Smooth muscle cell (in vitro differentiated cells): ENCODE measurements at regions not wholly inside any gene's neighbourhood (a gene's known extent, or its start where the extent isn't known, plus 50 kb on each side); places are given as distances from the start of the nearest gene placed in this dataset.

Experiments used
- DNase-seq: peaks from one replicate; lab custom pipeline; 2025; ENCODE audit not compliant: unreplicated experiment; lab: John Stamatoyannopoulos, UW
- H2AFZ ChIP-seq: fragments of 200-600 bp; sonication (generic); 2 replicates; pipeline ENCODE4 v1.6.0; 2016; ENCODE audit warnings: antibody characterized with exemption, low read depth, mild to moderate bottlenecking
- H3F3A ChIP-seq: fragments of 200-600 bp; sonication (generic); 2 replicates; pipeline ENCODE4 v1.6.0; 2017; ENCODE audit warnings: antibody characterized with exemption, low read depth
- H3K27ac ChIP-seq: fragments of 200-600 bp; sonication (generic); 2 replicates; pipeline ENCODE4 v1.5.1; 2016; ENCODE audit warnings: low read depth, mild to moderate bottlenecking
- H3K27me3 ChIP-seq: fragments of 200-600 bp; sonication (generic); 2 replicates; pipeline ENCODE4 v1.6.1; 2016; ENCODE audit warnings: low read depth, mild to moderate bottlenecking
- H3K36me3 ChIP-seq: fragments of 200-600 bp; sonication (generic); 2 replicates; pipeline ENCODE4 v1.5.1; 2016; ENCODE audit warnings: low read depth
- H3K4me1 ChIP-seq: fragments of 200-600 bp; sonication (generic); 2 replicates; pipeline ENCODE4 v1.5.1; 2016; ENCODE audit warnings: low read depth
- H3K4me2 ChIP-seq: fragments of 200-600 bp; sonication (generic); 2 replicates; pipeline ENCODE4 v1.6.0; 2016; ENCODE audit warnings: mild to moderate bottlenecking
- H3K4me3 ChIP-seq: fragments of 200-600 bp; sonication (generic); 2 replicates; pipeline ENCODE4 v1.5.1; 2016; ENCODE audit warnings: mild to moderate bottlenecking
- H3K79me2 ChIP-seq: fragments of 200-600 bp; sonication (generic); 2 replicates; pipeline ENCODE4 v1.6.0; 2016; ENCODE audit warnings: low read depth, mild to moderate bottlenecking
- H3K9ac ChIP-seq: fragments of 200-600 bp; sonication (generic); 2 replicates; pipeline ENCODE4 v1.6.0; 2016; ENCODE audit warnings: low read depth
- H3K9me3 ChIP-seq: fragments of 200-600 bp; sonication (generic); replicated peaks from 2 replicates; pipeline ENCODE4 v1.5.1; 2016; ENCODE audit warnings: low read depth
- H4K20me1 ChIP-seq: fragments of 200-600 bp; sonication (generic); 2 replicates; pipeline ENCODE4 v1.6.0; 2016; ENCODE audit warnings: low read depth
- CTCF ChIP-seq: fragments of 200-600 bp; sonication (generic); IDR thresholded peaks from 2 replicates; pipeline ENCODE4 v1.5.1; 2017; ENCODE audit warnings: borderline replicate concordance, mild to moderate bottlenecking, antibody characterized with exemption; ENCODE audit not compliant: insufficient read depth, poor library complexity, severe bottlenecking
- WGBS: methylation state at CpG from one replicate; pipeline ENCODE4 v1.1.7; 2016; ENCODE audit warnings: low lambda C conversion rate; 5-methylcytosine and 5-hydroxymethylcytosine counted together

DNA sequence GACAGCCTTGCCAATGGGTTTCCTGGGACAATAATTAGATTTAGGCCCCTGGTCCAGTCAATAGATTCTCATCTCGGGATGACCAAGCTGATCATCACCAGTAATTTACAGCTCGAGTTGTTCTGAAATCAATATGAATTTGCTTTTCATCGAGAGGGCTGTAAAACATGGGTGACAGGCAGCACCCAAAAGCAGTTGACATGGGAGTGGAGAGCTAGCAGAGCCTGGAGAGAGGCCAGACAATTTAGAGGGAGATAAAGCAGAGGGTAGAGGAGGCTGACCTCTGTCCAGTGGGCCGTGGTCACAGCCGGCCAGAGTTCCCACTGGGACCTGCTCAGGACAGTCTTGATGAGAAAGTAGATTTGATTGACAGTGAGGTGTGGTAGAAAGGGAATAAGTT is 157.3 kb downstream of the ASCL4 start:
- Histone ChIP-seq H3K4me2 (no peak overlapping the region), H3K36me3 (no peaks in the 10 kb centered on the region), H3K9me3 (no peaks in the 10 kb centered on the region), H3K9ac (no peak overlapping the region), H4K20me1 (no peaks in the 10 kb centered on the region), H3K4me3 (no peak overlapping the region), H3K27me3 (peaks cover 77% of the 10 kb centered on the region), H3K79me2 (no peaks in the 10 kb centered on the region), H3K4me1 (no peaks in the 10 kb centered on the region), H3F3A (no peaks in the 10 kb centered on the region), H2AFZ (no peak overlapping the region), H3K27ac (no peak overlapping the region)
- WGBS = 80% methylated on average over 5 of the region's 5 CpGs
- TF ChIP-seq CTCF = no peak
- no peak for DNase-seq

DNA sequence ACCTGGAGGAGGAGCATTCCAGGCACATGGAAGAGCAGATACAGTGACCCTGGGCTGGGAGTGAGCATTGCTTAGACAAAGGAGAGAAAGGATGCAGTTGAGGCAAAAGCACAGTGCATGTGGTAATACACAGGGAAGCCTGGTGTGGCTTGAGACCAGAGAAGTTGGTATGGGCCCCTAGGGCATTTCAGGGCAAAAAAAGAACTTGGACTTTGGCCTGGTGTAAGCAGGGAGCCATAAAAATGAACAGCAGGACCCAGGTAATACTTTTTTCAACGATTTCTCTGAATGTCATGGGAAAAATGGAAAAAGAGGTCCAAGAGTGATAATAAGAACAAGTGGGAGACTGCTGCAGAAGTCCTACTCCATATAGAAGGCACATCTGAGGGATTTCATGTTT is 163.9 kb downstream of the ASCL4 start:
- Histone ChIP-seq H3K9ac (no peak overlapping the region), H3K4me3 (no peak overlapping the region), H3K27me3 (peaks cover 61% of the 10 kb centered on the region), H3K9me3 (no peaks in the 10 kb centered on the region), H3K4me2 (no peak overlapping the region), H2AFZ (no peak overlapping the region), H3K36me3 (no peaks in the 10 kb centered on the region), H4K20me1 (no peaks in the 10 kb centered on the region), H3K4me1 (no peaks in the 10 kb centered on the region), H3K27ac (no peak overlapping the region), H3F3A (no peaks in the 10 kb centered on the region), H3K79me2 (no peaks in the 10 kb centered on the region)
- 75% methylated on average over 1 of the region's 1 CpG for WGBS
- DNase-seq = no peak
- TF ChIP-seq CTCF = no peak

- H3K4me2 ChIP-seq = no peak overlapping the region
- H4K20me1 ChIP-seq = no peaks in the 10 kb centered on the region
- TF ChIP-seq CTCF = no peak
- H3K79me2 ChIP-seq = no peaks in the 10 kb centered on the region
- no peak for DNase-seq
- no peaks in the 10 kb centered on the region for H3K36me3 ChIP-seq
- H3K4me1 ChIP-seq = no peaks in the 10 kb centered on the region
- no peaks in the 10 kb centered on the region for H3F3A ChIP-seq
- no peak overlapping the region for H3K27ac ChIP-seq
- H3K9ac ChIP-seq = no peak overlapping the region
- H2AFZ ChIP-seq = no peak overlapping the region
- peaks cover 51% of the 10 kb centered on the region for H3K27me3 ChIP-seq
- H3K9me3 ChIP-seq = no peaks in the 10 kb centered on the region
- H3K4me3 ChIP-seq = no peak overlapping the region
- WGBS = 88% methylated on average over 12 of the region's 12 CpGs
Measured at GRCh38 chr12:107948391-107948945, 174.0 kb downstream of the ASCL4 start.

DNA sequence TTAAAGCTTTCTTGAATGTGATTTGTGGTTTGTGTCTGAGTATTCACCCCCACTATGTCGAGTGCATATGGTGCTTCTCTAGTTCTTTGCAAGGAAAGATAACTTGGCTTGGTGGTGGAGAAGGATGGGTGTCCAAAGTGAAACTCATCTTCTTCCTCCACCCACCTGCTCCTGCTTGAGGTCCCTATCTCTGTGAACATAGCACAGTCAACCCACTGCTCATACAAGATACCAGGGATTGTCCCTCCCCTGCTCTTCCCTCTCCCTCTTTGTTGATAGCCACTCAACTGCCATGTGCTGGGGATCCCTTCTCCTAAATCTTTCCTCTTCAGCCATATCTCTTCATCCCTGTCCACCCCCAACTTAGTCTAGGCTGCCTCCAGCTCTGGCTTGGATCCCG is 176.5 kb downstream of the ASCL4 start:
- no peak for TF ChIP-seq CTCF
- Histone ChIP-seq H3F3A (no peaks in the 10 kb centered on the region), H3K79me2 (no peaks in the 10 kb centered on the region), H3K27ac (no peak overlapping the region), H4K20me1 (no peaks in the 10 kb centered on the region), H3K4me2 (no peak overlapping the region), H3K9me3 (no peaks in the 10 kb centered on the region), H3K9ac (no peak overlapping the region), H3K27me3 (peaks cover 53% of the 10 kb centered on the region), H3K36me3 (no peaks in the 10 kb centered on the region), H2AFZ (no peak overlapping the region), H3K4me3 (no peak overlapping the region), H3K4me1 (no peaks in the 10 kb centered on the region)
- no peak for DNase-seq
- WGBS = 94% methylated on average over 2 of the region's 2 CpGs
